HG03571 (cell line): ENCODE measurements at regions not wholly inside any gene's neighbourhood (a gene's known extent, or its start where the extent isn't known, plus 50 kb on each side); places are given as distances from the start of the nearest gene placed in this dataset.
"Not testable (repeated sequence)": the region's sequence is repeated elsewhere in the genome, so short reads cannot be mapped to it uniquely, and the experiment has no call there.

Experiments
- ATAC-seq: cut with Tn5 transposase; IDR thresholded peaks from one replicate; pipeline ENCODE4 v1.9.1; 2021; ENCODE audit not compliant: unreplicated experiment

- no peak for ATAC-seq
Measured at GRCh38 chr6:167467793-167468431, 143.0 kb downstream of the TTLL2 start.

- ATAC-seq: no peak
Measured at GRCh38 chr6:167469101-167469500, 144.2 kb downstream of the TTLL2 start.

- ATAC-seq: no peak
Measured at GRCh38 chr6:167469672-167470071, 144.8 kb downstream of the TTLL2 start.

DNA sequence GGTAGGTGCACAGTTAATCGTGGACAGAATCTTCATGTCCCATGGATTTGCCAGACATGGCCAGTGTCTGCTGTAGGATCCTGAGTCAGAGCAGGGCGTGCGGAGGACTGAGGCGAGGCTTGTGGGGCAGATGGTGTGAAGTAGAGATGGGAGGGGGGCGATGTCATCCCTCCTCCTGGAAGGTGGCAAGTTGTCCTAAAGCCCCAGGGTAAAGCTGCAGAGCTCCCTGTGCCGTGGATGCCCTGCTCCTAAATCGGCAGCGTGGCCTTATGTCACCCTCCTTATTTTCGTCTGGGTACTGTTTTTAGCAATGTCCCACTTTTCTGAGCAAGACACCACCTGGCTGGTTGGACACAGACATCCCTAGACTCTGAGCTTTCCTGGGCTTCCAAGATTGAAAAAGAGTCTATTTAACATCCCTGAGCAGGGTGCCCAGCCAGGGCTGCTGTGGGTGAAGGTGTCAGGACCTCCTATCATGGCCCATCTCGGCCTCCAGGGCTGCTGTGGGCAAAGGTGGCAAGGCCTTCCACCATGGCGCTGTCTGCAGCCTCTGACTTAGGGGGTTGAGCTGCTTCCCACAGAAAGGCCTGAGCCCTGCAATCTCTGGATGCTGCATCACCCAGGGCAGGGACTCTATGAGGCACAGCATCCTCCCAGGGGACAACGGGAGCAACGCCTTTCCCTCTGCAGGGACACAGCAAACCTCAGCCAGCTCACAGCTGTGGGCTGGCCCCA lies 145.4 kb downstream of the TTLL2 start:
- no peak for ATAC-seq

DNA sequence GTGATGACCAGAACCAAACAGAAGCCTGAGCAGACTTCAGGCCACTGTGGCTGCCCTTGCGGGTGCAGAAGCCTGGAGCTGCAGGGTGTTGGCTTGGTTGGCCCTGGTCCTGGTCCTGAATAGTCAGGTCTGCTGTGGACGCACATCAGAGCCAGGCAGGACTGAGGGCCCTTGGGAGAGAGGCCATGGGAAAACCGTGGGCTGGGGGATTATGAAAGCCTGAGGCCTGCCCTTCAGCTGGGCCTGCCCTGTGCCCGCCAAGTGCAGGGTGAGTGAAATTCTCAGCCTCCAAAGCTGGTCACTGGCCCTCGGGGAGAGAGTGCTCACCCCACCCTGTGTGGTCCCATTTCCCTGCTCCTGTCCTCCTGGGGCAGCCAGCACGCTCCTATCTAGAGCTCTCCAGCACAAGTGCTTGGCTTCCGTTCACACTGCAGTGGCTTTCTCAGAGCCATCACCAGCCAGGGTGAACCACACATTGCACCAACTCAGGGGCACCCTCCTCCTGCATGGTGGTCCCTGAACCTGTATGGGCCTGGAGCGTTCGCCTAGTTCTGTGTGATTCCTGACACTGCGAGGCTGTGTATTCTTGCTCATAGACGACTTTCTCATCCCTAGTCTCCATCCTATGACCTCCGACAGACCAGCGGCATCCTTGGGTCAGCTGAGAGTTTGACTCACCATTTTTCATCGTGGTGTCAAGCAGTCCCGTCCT lies 146.1 kb downstream of the TTLL2 start:
- ATAC-seq: no peak

DNA sequence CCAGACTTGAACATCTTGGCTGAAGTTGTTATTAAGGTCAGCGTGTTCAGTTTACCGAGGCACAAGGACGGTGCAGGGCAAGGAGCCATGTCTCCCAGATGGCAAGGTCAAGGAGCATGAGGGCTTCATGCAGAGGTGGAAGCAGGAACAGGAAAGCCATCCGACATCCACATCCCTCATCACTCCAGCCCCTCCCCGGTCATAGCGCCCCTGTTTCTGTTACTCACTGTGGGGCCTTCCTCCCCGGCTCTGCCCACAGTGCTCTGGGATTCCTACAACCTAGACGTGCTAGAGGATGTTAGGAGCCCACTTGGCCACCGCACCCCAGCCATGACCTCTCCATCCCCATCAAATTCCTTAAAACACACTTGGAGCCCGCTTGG lies 146.7 kb downstream of the TTLL2 start:
- ATAC-seq: no peak

DNA sequence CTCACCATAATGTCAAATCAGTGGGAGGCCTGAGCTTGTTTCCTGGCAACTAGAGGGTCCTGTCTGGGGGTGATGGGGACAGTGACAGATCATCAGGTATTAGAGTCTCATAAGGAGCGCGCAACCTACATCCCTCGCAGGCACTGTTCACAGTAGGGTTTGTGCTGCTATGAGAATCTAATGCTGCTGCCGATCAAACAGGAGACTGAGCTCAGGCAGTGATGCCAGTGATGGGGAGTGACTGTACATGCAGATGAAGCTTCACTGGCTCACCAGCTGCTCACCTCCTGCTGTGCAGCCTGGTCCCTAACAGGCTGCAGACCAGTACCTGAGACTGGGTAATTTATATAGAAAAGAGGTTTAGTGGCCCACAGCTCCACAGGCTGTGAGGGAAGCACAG lies 147.3 kb downstream of the TTLL2 start:
- ATAC-seq: no peak

GRCh38 chr6:167472880-167473279 lies 148.0 kb downstream of the TTLL2 start:
- no peak for ATAC-seq

- no peak for ATAC-seq
Measured at GRCh38 chr6:167474171-167474570, 149.3 kb downstream of the TTLL2 start.

- ATAC-seq: no peak
Measured at GRCh38 chr6:167474725-167475124, 149.8 kb downstream of the TTLL2 start.

DNA sequence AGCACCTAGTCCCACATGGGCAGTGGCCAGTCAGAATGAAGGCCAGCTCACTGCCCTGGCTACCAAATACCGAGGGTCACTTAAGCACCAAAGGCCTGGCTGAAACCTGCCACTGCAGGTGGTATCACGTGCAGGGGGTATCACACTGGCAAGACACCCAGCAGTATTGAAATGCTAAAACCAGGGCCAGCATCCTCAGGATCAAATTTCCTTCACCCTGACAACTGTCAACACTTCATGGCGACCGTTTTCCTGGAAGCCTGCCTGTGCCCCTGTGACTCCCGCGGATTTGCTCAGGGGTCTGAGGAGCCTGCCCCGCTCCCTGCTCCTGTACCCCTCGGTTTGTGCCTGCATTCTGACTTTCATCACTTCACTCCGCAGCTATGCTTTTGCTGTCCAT lies 151.1 kb downstream of the TTLL2 start:
- no peak for ATAC-seq

DNA sequence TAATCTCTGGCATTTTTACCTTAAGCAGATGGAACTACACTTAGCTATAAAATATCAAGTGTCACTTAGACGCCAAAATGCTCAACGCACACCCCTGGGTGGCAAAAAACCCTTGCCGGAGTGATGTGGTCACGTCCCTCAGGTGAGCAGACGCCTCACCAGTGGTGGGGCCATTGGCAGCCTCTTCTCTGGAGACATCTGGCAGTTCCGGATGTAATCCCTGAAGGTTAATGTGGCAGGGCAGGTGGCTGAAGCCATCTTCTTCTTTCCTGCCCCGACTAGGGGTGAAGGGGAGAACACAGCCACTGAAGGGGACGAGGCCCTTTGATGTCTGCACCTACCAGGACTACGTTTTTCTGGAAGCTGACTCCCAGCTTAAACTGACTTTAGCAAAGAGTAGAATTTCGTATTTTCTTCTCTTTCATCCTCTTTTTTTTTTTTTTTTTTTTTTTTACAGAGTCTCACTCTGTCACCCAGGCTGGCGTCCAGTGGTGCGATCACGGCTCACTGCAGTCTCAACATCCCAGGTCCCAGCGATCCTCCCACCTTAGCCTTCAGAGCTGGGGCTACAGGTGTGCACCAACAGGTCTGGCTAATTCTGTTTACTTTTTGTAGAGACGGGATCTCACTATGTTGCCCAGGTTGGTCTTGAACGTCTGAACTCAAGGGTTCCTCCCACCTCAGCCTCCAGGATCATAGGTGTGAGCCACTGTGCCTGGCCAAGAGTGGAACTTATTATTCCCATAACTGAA lies 152.1 kb downstream of the TTLL2 start:
- no peak for ATAC-seq

DNA sequence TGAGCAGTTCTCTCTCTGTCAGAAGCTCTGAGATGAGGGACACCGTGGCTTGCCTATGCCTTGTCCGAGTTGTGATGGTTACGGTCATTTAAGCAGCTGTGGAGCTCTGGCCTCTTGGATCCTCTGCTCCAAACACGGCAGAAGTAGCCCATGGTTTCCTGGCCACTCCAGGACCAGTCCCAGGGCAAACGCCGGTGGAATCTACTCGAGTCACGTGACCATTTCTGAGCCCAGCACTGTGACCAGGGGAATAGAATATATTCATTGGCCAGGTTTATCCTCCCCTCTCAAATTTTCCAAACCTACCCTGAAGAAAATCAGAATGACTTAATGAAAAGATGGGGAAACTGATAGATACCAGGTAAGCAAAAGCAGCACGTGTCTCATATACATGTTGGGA lies 152.8 kb downstream of the TTLL2 start:
- ATAC-seq: no peak

- ATAC-seq: no peak
Measured at GRCh38 chr6:167479301-167479700, 154.4 kb downstream of the TTLL2 start.

DNA sequence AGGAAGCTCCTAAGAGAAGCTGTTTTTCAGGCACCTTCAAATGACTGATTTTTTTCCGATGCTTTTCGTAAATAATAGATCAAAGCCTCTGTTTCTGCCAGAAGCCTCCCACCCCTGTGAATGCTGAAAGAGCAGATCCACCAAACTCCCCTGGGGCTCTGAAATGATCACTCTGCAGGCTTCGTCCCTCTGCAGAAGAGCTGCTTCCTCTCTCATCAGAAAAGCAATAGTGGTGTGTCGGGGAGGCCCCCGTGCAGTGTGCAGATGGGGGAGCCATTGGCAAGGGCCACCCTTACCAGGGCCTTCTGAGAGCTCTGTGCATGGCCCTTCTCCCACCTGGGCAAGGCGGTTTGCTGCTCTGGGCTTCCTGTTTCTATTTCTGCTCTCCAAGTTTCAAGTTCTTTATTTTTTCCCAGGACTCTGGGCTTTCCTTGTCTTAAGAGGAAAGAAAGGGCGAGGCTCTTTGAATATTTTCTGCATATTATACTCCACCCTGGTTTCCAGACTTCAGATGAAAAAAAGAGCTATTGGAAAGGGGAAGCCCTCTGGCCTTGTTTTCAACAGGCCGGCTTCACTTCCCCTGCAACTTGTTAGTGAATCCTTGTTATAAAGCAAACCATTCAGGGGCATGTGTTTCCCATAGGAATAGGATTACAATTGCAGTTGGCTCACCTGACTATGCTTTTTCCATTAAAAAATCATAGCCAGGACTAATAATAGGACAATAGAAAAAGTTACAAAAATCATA lies 155.2 kb downstream of the TTLL2 start:
- ATAC-seq: no peak

GRCh38 chr6:167481307-167481926 lies 156.5 kb downstream of the TTLL2 start:
- no peak for ATAC-seq

DNA sequence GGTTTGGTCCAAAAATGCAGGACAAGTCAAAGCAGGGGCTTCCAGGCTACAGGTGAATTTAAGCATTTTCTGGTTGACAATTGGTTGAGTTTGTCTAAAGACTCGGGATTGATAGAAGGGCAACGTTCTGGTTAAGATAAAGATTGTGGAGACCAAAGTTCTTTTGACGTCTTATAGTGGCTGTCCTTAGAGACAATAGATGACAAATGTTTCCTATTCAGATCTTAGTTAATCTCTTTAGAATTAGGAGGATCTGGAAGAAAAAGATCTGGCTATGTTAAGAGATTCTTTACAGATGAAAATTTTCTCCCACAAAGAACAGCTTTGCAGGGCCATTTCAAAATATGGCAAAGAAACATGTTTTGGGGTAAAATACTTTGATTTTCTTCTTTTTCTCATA lies 157.9 kb downstream of the TTLL2 start:
- not testable (repeated sequence) for ATAC-seq

GRCh38 chr6:167485186-167485978 lies 160.5 kb downstream of the TTLL2 start:
- no peak for ATAC-seq
